Fibroblast of lung (primary cell): ENCODE measurements at regions not wholly inside any gene's neighbourhood (a gene's known extent, or its start where the extent isn't known, plus 50 kb on each side); places are given as distances from the start of the nearest gene placed in this dataset.

Source experiments
- EZH2 ChIP-seq: IDR thresholded peaks from 2 replicates; pipeline ENCODE4 v1.5.1; 2012; ENCODE audit warnings: low read length, control low read depth, mild to moderate bottlenecking; ENCODE audit errors: missing control alignments
- TF ChIP-seq, protein P1 (sequence below), 2 donors: IDR thresholded peaks in 1 of 2; conservative IDR thresholded peaks in 1 of 2; 1 replicate in 1 of 2; 2 replicates in 1 of 2; pipeline ENCODE4 v1.5.1; 2011 to 2012; ENCODE audit warnings: low read length in 2 of 2, control low read depth in 1 of 2, inconsistent platforms in 1 of 2, low read depth in 1 of 2, mild to moderate bottlenecking in 1 of 2

- TF ChIP-seq EZH2: no peak
- TF ChIP-seq, protein P1, sequence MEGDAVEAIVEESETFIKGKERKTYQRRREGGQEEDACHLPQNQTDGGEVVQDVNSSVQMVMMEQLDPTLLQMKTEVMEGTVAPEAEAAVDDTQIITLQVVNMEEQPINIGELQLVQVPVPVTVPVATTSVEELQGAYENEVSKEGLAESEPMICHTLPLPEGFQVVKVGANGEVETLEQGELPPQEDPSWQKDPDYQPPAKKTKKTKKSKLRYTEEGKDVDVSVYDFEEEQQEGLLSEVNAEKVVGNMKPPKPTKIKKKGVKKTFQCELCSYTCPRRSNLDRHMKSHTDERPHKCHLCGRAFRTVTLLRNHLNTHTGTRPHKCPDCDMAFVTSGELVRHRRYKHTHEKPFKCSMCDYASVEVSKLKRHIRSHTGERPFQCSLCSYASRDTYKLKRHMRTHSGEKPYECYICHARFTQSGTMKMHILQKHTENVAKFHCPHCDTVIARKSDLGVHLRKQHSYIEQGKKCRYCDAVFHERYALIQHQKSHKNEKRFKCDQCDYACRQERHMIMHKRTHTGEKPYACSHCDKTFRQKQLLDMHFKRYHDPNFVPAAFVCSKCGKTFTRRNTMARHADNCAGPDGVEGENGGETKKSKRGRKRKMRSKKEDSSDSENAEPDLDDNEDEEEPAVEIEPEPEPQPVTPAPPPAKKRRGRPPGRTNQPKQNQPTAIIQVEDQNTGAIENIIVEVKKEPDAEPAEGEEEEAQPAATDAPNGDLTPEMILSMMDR (conservative IDR thresholded peaks at IDR 0.05 in 1 of 2, IDR thresholded peaks at IDR 0.05 in 1 of 2; ENCODE audit: low read depth in 1 of 2, low read length in 2 of 2): no peak
These were observed 347.7 kb downstream of the POM121L12 start for GRCh38 chr7:53383131-53383530.
